ENCODE measurements at regions not wholly inside any gene's neighbourhood (a gene's known extent, or its start where the extent isn't known, plus 50 kb on each side); places are given as distances from the start of the nearest gene placed in this dataset.

DNA sequence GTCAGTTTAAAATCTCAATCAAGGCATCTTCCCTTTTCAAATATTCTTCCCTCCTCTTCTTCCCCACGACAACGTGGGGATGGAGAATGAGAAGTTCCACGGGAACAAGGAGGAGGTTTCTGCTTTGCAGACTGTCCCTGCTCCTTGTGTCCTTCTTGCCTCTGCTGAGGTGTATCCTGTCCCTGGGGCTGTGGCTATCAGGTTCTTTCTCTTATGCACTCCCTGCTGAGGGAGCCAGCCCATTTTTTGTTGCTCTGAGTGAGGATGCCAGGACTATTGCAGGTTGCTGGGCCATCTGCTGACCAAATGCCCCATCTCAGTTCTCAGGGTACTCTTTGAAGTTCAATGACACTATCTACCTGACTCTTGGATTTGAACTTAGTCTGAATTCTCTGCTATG, 533.6 kb downstream of the RNF144B start:
- Histone ChIP-seq H3K9me3 (ENCODE audit: control insufficient read depth, insufficient read depth, low read length) (peaks cover 6% of the 10 kb centered on the region), H3K27me3 (ENCODE audit: control insufficient read depth, insufficient read depth, low read length) (no peaks in the 10 kb centered on the region), H3K9me1 (ENCODE audit: insufficient read depth, low read length) (no peaks in the 10 kb centered on the region), H3K23ac (ENCODE audit: low read depth, low read length) (no peak overlapping the region), H2BK5ac (ENCODE audit: low read depth, low read length, poor library complexity, severe bottlenecking) (no peak overlapping the region), H4K8ac (ENCODE audit: low read depth in 2 of 2, low read length in 2 of 2) (no peak overlapping the region), H3K18ac (ENCODE audit: low read depth, low read length) (no peak overlapping the region), H3K56ac (ENCODE audit: extremely low read depth, insufficient read depth, low read length) (no peak overlapping the region), H4K5ac (ENCODE audit: low read depth, low read length) (no peak overlapping the region), H3K4me1 (ENCODE audit: control insufficient read depth, insufficient read depth, low read length) (no peaks in the 10 kb centered on the region), H3K4me2 (ENCODE audit: low read depth, low read length) (no peak overlapping the region), H2AK5ac (ENCODE audit: low read depth, low read length) (no peak overlapping the region), H3K79me1 (ENCODE audit: low read depth in 1 of 2, low read length in 2 of 2) (no peaks in the 10 kb centered on the region), H2BK15ac (ENCODE audit: low read depth, low read length) (no peak overlapping the region), H3K27ac (ENCODE audit: insufficient read depth, low read length) (no peak overlapping the region), H3K4me3 (ENCODE audit: insufficient read depth, low read depth, low read length) (no peak overlapping the region), H2BK20ac (ENCODE audit: low read depth, low read length) (no peak overlapping the region), H2BK120ac (ENCODE audit: low read depth, low read length) (no peak overlapping the region), H4K20me1 (ENCODE audit: insufficient read depth, low read length) (no peaks in the 10 kb centered on the region), H4K91ac (ENCODE audit: insufficient read depth, low read depth, low read length) (no peak overlapping the region), H2AFZ (replicated peaks; ENCODE audit: low read length, poor library complexity) (no peak overlapping the region), H2AK9ac (replicated peaks; ENCODE audit: low read depth, low read length, poor library complexity) (no peak overlapping the region), H3K36me3 (ENCODE audit: control insufficient read depth, insufficient read depth, low read length) (no peaks in the 10 kb centered on the region), H3K4ac (ENCODE audit: low read depth, low read length) (no peak overlapping the region), H3K14ac (replicated peaks; ENCODE audit: low read depth, low read length) (no peak overlapping the region), H3K9ac (ENCODE audit: low read depth, low read length) (no peak overlapping the region)
- POLR2A ChIA-PET (ENCODE audit: unreplicated experiment): no interaction called here
- ATAC-seq (ENCODE audit: low read depth) (no peak), DNase-seq (no peak)
- whole genome bisulfite sequencing, 2 experiments (ENCODE audit: extremely low coverage in 2 of 2, insufficient read length in 1 of 2): no CpG with 5 or more reads among the region's 3 CpGs
- in situ Hi-C loops (cut with MboI; ENCODE audit: low sequenced_read_pairs) (no loop called here), intact Hi-C loops (cut with micrococcal nuclease) (no loop called here), dilution Hi-C loops (cut with HindIII; ENCODE audit: low sequenced_read_pairs, unreplicated experiment) (no loop called here)
- CTCF ChIA-PET: no interaction called here
- BruUV-seq (replicated peaks): no TSS peak
- no peak for TF ChIP-seq MAZ (IDR thresholded peaks at IDR 0.05; ENCODE audit: borderline replicate concordance, low read depth, low read length)
- no peak for TF ChIP-seq MXI1 (IDR thresholded peaks at IDR 0.05; ENCODE audit: borderline replicate concordance, low read depth, low read length)
- no peak for TF ChIP-seq FOS (IDR thresholded peaks at IDR 0.05; ENCODE audit: low read depth, low read length)
- no peak for TF ChIP-seq CHD1 (IDR thresholded peaks at IDR 0.05; ENCODE audit: low read depth, low read length)
- no peak for TF ChIP-seq CEBPB (IDR thresholded peaks at IDR 0.05; ENCODE audit: low read depth, low read length)
- TF ChIP-seq RFX5 (IDR thresholded peaks at IDR 0.05; ENCODE audit: low read depth, low read length): no peak
- no peak for TF ChIP-seq POLR2A (IDR thresholded peaks at IDR 0.05; ENCODE audit: low read depth, low read length)
- no peak for TF ChIP-seq RAD21 (IDR thresholded peaks at IDR 0.05; ENCODE audit: low read length)
- TF ChIP-seq, protein P1, sequence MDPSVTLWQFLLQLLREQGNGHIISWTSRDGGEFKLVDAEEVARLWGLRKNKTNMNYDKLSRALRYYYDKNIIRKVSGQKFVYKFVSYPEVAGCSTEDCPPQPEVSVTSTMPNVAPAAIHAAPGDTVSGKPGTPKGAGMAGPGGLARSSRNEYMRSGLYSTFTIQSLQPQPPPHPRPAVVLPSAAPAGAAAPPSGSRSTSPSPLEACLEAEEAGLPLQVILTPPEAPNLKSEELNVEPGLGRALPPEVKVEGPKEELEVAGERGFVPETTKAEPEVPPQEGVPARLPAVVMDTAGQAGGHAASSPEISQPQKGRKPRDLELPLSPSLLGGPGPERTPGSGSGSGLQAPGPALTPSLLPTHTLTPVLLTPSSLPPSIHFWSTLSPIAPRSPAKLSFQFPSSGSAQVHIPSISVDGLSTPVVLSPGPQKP (IDR thresholded peaks at IDR 0.05; ENCODE audit: borderline replicate concordance, low read depth, low read length): no peak
- no peak for TF ChIP-seq MAFK (IDR thresholded peaks at IDR 0.05; ENCODE audit: low read depth, low read length)
- TF ChIP-seq, protein P2, sequence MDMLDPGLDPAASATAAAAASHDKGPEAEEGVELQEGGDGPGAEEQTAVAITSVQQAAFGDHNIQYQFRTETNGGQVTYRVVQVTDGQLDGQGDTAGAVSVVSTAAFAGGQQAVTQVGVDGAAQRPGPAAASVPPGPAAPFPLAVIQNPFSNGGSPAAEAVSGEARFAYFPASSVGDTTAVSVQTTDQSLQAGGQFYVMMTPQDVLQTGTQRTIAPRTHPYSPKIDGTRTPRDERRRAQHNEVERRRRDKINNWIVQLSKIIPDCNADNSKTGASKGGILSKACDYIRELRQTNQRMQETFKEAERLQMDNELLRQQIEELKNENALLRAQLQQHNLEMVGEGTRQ (IDR thresholded peaks at IDR 0.05; ENCODE audit: low read depth, low read length): no peak
- TF ChIP-seq RCOR1 (IDR thresholded peaks at IDR 0.05; ENCODE audit: insufficient replicate concordance, low read length): no peak
- TF ChIP-seq SMC3 (IDR thresholded peaks at IDR 0.05; ENCODE audit: low read depth, low read length): no peak
- no peak for TF ChIP-seq NFE2L2 (IDR thresholded peaks at IDR 0.05; ENCODE audit: low read depth, low read length)
- TF ChIP-seq BHLHE40 (IDR thresholded peaks at IDR 0.05; ENCODE audit: low read depth, low read length): no peak
- TF ChIP-seq, protein P3, sequence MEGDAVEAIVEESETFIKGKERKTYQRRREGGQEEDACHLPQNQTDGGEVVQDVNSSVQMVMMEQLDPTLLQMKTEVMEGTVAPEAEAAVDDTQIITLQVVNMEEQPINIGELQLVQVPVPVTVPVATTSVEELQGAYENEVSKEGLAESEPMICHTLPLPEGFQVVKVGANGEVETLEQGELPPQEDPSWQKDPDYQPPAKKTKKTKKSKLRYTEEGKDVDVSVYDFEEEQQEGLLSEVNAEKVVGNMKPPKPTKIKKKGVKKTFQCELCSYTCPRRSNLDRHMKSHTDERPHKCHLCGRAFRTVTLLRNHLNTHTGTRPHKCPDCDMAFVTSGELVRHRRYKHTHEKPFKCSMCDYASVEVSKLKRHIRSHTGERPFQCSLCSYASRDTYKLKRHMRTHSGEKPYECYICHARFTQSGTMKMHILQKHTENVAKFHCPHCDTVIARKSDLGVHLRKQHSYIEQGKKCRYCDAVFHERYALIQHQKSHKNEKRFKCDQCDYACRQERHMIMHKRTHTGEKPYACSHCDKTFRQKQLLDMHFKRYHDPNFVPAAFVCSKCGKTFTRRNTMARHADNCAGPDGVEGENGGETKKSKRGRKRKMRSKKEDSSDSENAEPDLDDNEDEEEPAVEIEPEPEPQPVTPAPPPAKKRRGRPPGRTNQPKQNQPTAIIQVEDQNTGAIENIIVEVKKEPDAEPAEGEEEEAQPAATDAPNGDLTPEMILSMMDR (conservative IDR thresholded peaks at IDR 0.05; ENCODE audit: low read depth, low read length): no peak

Data from IMR-90 (cell line).